Right renal pelvis (tissue), 4 donors: ENCODE measurements at regions not wholly inside any gene's neighbourhood (a gene's known extent, or its start where the extent isn't known, plus 50 kb on each side); places are given as distances from the start of the nearest gene placed in this dataset.
"Not testable (repeated sequence)": the region's sequence is repeated elsewhere in the genome, so short reads cannot be mapped to it uniquely, and the experiment has no call there.

Source experiments
- DNase-seq, 4 donors: peaks; one replicate each; pipeline ENCODE4 v3.0.0-alpha.2; 2013; ENCODE audit warnings: low read depth in 4 of 4, low spot score in 3 of 4, missing footprints in 1 of 4

DNA sequence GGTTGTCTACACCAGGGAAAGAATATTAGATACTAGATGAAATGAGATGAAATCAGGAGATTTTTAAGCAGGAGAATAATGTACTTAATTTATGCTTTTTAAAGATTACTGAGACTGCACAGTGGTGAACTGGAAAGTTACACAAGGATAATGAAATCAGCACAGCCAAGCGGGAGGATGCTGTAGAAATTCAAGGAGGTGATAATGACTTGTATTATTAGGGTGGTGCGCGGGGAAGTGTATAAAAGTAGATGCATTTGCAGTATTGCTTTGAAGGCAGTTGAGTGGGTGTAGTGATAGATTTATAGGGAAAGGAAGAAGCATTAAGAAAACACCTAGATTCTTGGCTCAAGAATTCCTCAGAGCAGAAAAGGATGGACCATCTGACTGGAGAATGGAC, 359.5 kb upstream of the SPHKAP start:
- DNase-seq: no peak

DNA sequence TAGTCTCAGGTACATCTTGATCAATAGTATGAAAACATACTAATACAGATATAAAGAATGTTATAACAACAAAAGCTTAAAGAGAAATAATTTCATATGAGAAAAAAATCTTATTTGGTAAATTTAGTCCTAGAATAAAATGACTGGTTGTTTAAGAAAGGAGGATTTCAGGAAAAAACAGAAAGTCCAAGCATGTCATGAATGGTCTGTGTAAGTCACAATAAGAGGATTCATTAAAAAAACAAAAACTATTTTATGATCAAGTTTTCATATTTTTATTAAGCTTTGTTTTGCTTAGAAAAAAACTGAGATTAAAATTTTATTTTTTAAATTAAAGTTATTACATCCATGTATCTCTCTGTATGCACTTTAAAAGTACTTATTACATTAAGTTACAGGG, 353.9 kb upstream of the SPHKAP start:
- no peak for DNase-seq

DNA sequence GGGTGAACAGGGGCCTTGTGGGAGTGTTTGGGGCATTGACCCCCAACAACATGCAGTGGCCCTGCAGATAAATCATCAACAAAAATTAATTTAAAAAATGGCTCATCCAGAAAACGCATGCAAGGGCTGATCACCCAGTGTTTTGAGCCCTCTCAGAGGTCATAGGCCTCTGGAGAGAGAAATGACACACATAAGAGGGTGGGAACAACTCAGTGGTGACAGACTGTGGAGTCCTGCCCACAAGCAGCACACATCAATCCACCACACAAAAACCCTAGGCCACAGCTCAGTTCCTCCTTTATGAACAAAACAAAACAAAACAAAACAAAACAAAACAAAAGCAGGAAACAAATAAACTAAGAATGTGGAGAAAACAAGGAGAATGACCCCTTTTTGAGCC, 351.7 kb upstream of the SPHKAP start:
- no peak for DNase-seq

DNA sequence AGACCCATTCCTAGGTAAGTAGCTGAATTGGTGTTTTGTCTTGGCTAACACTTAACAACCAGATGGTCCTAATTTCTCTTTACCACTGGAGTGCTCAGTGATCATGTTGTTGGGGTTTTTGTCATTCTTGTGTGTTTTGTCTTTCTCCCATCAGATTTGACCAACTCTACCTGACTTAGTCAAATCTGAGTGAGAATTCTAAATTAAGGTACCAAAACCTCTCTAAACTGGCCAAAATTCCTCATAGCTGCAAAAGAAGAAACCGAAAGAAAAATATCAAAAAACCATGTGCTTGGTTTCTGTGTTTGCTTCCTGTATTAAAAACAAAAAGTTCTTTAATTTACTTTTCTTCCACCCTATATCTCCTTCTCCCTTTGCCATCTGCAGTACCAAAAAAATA, 350.7 kb upstream of the SPHKAP start:
- DNase-seq: no peak

DNA sequence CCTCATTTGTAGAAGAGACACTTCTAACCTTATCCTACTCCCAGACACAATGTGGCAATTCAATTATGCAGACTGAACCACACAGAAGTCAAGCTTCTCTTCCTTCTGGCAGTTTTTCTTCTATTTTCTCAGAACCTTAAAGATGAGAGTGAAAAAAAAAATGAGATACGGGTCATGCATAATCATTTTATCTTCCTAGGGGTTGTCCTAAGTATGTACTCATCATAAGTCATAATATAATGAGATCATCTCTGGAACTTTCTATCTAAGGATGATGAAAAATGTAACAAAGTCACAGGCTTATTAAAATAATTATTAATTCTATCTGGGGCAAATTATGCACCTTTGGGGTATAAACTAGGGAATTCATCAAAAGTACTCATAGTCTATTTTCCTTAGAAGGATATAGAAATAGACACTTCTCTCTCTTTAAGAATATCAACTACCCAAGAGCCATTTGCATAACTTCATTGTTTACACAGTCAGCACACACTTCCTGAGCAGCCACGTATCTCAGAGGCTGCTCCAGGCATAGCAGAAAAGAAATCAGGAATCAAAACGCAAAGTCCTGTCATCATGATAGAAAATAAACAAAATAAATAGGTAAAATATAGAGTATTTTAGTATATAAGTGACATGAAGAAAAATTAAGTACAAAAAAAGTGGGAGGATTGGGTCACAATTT, 345.9 kb upstream of the SPHKAP start:
- DNase-seq: no peak

DNA sequence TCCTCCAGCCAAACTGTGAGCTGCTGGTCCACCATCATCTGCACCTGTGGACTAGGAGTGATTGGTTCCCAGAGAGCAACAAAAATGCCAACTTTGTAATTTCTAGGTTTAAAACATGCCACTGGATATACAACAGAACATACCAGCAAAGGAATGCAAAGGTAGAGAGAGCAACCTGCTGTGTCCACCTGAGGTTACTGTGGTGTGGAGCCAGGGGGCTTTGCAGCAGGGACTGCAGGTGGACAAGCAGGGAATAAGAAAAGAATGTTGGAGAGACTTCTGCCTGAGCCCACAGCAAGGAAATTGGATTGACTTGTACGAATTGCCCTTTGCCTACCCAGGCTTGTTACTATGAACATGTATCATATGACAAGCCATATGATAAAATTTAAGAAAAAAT, 345.2 kb upstream of the SPHKAP start:
- DNase-seq: no peak

DNA sequence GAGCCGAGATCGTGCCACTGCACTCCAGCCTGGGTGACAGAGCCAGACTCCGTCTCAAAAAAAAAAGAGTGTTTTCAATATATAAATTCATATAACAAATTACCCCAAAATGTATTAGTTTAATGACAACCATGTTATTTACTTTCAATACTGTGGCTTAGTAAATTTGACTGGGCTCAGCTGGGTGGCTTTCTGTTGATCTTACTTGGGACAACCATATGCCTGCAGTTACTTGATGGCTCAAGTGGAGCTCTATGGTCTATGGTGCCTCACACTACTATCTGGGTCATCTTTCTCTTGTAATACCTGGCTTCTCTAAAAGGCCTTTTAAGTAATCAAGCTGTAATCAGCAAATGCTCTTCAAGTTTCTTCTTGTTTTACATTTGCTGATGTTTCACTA, 341.5 kb upstream of the SPHKAP start:
- no peak for DNase-seq

DNA sequence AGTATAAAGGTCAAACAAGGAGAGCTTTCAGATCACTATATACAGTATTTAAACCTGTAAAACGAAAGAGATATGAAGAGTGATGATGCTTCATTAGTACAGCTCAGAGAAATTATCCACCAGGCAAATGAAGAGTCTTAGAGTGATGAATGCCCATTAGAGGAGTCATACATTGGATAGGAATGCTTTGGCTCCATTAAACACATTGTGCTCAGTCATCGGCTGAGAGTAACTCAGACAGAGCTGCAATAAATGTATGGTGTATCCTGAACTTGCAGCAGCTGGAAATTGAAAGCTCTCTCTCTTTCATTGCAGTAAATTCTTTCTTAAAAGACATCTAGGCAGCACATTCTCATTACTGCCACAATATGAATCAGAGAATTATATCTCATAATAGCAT, 340.8 kb upstream of the SPHKAP start:
- DNase-seq: no peak

DNA sequence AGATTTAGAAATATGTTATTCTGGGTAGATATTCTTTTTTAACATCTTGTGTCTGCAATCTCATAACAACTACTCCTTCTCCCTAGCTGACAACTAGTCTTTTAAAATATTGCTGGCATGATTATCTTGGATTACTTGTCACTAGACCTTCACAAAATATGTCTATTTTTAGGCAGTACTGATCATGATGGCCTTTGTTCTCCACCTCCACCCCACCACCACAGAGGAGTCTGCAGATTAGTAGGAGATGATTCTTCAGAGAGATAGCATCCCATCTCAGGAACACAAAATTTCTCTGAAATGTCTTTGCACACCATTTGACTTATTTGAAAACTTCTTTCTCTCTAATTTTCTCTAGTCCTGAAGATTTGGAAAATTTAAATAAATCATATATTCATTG, 338.1 kb upstream of the SPHKAP start:
- no peak for DNase-seq

DNA sequence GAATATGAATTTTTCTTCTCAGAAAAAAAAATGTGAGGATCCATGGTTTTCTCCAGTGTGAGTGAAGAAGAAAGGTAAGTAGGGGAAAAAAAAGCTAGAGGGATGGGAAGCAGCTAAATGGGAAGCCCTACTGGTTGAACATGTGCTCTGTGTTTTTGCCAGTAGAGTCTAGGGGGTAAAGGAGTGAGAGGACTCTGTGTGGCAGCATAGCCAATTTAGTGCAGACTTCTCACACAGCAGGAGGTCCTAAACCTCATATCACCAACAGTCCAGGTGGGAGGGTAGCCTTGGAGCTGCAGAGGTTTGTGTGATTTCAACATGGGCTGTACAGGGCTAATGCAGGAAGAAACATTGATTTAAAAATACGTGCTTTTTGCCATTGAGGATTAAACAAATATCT, 334.5 kb upstream of the SPHKAP start:
- no peak for DNase-seq

DNA sequence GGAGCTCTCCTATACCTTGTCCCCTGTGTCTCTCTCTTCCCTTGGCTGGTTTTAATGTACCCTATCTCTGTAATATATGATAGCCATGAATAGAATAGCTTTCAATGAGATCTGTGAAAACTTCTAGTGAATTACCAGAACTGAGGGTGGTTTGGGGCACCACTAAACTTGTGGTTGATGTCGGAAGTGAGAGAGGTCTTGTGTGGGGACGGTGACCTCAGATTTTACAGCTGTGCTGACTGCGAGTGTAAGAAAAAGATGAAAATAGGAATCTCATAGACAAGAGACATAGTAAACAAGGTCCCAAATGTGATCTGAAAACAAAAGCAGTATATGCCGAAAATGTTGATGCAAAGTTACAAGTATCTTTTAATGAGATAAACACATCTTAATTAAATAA, 332.0 kb upstream of the SPHKAP start:
- not testable (repeated sequence) for DNase-seq

DNA sequence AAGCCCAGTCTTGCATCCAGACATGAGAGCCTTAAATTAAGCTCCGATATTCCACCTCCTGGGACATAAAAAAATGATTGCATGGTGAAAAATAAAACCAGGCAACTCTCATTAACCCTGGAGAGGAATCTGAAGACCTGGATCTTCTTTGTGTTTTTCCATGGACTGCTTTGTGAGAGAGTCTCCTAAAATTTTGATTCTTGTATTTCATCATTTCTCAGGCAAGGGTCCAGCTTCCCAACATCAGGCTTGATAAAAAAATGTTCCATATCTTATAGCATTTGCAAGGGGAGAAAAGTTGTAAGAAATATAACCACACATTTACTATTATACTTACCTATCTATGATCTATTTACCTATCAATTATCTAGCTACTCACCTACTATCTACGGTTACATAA, 327.5 kb upstream of the SPHKAP start:
- no peak for DNase-seq

DNA sequence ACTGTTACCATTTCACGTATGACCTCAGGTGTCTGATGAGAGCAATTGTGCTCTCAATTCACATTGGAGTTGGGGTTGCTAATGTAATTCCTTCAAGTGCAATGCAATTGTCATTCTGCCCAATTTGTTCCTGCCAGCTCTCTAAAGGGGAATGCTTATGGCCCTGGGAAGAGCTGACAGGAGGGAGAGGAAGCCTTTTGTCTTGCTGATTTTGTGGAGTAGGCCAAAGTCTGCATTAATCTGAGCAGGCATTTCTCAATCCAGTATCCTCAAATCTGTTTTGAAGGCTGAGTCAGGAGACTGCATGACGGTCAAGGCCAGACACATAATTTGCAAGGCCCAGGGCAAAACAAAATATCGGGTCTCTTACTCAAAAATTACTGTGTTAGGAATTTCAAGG, 326.4 kb upstream of the SPHKAP start:
- DNase-seq: no peak

DNA sequence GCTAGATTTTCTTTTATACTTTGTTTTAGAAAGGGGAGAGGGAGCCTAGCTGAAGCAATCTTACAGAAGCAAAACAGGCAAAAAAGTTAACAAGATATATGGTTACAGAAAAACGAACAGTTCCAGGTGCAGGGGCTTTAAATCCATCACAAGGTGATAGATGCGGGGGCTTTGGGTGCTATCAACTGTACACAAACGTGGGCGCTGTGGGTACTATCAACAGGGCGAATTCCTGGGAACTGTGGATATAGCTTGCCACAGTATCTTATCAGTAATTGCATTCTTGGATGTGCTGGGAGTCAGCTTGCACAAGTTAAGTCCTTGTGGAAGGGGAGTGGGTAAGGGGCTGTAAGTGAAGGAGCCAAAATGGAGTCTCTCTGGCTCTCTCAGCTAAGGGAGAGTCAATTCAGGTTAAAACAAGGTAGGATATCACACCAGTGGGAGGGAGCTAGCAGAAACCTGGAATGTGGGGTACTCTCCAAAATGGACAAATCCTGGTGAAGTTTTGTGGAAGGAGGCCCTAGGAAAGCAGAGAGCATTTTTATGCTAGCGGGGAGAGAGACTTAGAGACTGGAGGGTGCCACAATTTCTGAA, 325.8 kb upstream of the SPHKAP start:
- no peak for DNase-seq

DNA sequence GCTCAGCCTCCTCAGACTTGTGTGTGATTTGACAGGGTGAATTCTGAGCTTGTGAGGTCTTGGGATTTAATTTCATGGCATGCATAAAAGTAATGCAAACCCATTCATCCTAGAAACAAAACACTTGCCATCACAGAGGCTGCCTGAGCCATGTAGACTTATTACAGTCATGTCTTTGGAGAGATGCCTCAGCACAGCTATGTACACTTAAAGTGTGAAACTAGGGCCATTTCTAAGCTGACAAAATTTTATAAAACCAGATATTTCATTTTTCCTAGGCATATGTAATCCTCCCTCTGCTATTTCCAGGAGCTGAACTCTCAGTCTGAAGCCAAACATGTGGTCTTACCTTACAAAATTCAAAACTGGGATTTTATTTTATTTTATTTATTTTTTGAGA, 322.2 kb upstream of the SPHKAP start:
- no peak for DNase-seq

DNA sequence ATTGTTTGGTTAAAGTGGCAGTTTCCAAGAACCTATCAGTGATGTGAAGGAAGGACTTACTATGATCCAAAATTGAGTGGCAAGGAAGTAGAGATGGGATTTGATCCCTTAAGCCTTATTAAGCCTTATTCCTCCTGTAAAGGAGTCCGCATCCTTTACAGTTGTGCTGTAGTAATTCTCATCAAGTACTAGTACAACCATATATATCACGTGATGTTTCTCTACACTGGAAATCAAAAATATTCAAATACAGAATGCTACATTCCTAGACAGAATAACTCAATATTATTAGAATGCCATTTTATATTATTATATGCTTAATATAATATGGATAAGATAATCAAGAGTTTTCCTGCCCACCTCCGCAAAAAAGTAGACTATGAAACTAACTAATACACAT, 312.4 kb upstream of the SPHKAP start:
- no peak for DNase-seq

DNA sequence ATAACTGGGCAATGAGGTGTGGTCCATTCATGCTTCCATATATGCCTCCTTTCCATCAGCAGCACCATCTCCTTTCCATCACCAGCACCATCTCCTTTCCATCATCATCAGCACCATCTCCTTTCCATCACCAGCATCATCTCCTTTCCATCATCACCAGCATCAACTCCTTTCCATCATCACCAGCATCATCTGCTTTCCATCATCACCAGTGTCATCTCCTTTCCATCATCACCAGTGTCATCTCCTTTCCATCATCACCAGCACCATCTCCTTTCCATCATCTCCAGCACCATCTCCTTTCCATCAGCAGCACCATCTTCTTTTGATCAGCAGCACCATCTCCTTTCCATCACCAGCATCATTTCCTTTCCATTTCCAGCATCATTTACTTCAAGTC, 297.5 kb upstream of the SPHKAP start:
- no peak for DNase-seq

DNA sequence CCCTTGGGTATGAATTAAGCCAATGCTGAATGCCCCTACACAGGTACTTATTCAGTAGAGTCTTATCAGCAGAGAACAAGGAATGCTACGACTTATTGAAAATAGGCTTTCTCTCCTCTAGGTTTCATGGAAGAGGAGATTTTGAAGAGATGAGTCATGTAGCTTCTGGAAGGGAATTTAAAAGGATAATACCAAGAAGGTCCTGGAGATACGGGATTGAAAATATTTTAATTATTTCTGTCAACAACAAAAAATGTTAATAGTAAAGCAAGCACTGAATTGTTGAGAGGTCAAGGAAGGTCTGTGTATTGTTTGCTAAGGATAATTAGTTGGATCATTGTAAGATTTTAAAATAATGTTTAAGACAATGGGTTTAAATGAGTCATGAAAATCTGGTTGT, 293.0 kb upstream of the SPHKAP start:
- DNase-seq: no peak

DNA sequence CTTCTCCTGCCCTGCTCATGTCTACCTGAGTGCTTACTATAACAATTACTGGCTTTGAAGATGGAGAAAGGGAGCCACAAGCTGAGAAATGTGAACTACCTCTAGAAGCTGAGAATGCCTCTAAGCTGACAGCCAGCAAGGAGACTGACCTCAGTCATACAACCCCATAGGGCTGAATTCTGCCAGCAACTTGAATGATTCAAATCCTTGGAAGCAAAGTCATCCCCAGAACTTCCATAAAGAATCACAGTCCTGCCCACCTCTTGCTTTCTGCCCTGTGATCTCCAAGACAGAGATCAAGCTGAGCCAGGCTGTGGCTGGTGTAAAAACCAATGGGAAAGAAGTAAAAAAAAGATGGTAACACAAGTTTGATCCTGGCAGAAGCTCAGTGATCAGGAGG, 288.2 kb upstream of the SPHKAP start:
- DNase-seq: no peak

DNA sequence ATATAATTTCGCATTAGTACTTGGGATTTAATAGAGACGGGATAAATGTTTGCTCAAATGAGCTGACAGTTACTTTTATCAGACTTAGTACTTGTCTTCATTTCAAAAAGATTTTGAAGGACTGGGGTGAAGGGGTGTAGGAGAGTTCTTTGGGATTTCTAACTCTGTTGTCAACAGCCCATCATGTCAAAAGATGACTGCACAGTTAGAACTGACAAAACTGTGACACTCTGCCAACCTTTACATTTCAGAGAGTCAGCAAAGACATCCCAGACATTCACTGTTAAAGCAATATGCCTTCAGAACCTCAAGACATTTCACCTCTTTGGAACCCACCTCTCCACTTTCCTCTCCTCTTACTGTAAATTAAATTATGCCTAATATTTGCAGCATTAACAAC, 285.4 kb upstream of the SPHKAP start:
- DNase-seq: no peak

DNA sequence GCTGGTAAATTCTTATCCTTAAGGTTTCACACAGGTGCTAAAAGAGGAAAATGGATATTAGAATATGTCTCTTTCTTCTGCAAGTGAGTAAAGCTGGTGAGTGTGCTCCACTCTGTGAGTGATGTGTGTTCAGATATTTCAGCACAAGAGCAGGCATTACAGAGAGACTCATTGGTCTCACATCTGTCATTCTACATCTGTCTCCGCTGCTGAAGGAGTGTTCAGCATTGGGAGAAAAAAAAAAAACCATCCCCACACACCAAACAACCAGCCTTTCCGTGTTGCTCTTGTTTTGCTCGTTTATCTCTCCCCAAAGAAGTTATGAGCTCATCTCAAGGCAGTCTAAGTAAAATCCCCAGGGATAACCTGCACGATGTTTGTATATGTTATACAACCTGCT, 283.9 kb upstream of the SPHKAP start:
- no peak for DNase-seq

DNA sequence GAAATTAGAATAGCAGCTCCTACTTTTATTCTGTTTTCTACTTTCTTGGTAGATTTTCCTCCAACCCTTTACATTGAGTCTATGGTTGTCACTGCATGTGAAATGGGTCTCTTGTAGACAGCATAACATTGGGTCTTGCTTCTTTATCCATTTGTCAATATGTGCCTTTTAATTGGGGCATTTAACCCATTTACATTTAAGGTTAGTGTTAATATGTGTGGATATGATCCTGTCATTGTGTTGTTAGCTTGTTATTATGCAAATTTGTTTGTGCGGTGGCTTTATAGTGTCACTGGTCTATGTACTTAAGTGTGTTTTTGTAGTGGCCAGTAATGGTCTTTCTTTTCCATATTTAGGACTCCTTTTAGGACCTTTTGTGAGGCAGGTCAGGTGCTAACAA, 276.9 kb upstream of the SPHKAP start:
- DNase-seq: no peak
